HCT116 (cell line): ENCODE measurements at regions not wholly inside any gene's neighbourhood (a gene's known extent, or its start where the extent isn't known, plus 50 kb on each side); places are given as distances from the start of the nearest gene placed in this dataset.

ENCODE experiments used
- CBX3 ChIP-seq: IDR thresholded peaks from 2 replicates; pipeline ENCODE4 v1.6.1; 2012; ENCODE audit warnings: low read depth
- CTCF ChIP-seq, 3 experiments: fragments of 200-600 bp in 1 of 3; sonication (generic) in 1 of 3; IDR thresholded peaks in 2 of 3; conservative IDR thresholded peaks in 1 of 3; 2 replicates each; pipeline ENCODE4 v1.5.1; 2012 to 2017; ENCODE audit warnings: low read depth in 2 of 3, low read length in 2 of 3, antibody characterized with exemption in 1 of 3, borderline replicate concordance in 1 of 3, control low read depth in 1 of 3, mild to moderate bottlenecking in 1 of 3, mixed read lengths in 1 of 3, mixed run types in 1 of 3, moderate library complexity in 1 of 3; ENCODE audit not compliant: insufficient read depth in 1 of 3
- EZH2phosphoT487 ChIP-seq: fragments of 200-600 bp; IDR thresholded peaks from 2 replicates; pipeline ENCODE4 v1.6.1; 2018; ENCODE audit warnings: antibody characterized with exemption, borderline replicate concordance
- POLR2AphosphoS5 ChIP-seq: IDR thresholded peaks from 2 replicates; pipeline ENCODE4 v1.6.1; 2011; ENCODE audit warnings: mild to moderate bottlenecking, low read depth, low read length, moderate library complexity
- RAD21 ChIP-seq: IDR thresholded peaks from 2 replicates; pipeline ENCODE4 v1.6.1; 2012; ENCODE audit warnings: low read depth, mild to moderate bottlenecking
- YY1 ChIP-seq: IDR thresholded peaks from 2 replicates; pipeline ENCODE4 v1.6.1; 2011; ENCODE audit warnings: low read length, low read depth, moderate library complexity, mild to moderate bottlenecking; ENCODE audit not compliant: insufficient replicate concordance; ENCODE audit errors: extremely low read depth
- ZNF274 ChIP-seq: fragments of 200-500 bp; sonication (Bioruptor generic); IDR thresholded peaks from 2 replicates; pipeline ENCODE4 v1.6.1; 2014; ENCODE audit warnings: mild to moderate bottlenecking, low read depth, low read length, inconsistent platforms

- TF ChIP-seq CTCF (IDR thresholded peaks at IDR 0.05 in 2 of 3, conservative IDR thresholded peaks at IDR 0.05 in 1 of 3; ENCODE audit: borderline replicate concordance in 1 of 3, insufficient read depth in 1 of 3, low read depth in 2 of 3, low read length in 2 of 3): no peak
- TF ChIP-seq POLR2AphosphoS5: no peak
- no peak for TF ChIP-seq CBX3
- TF ChIP-seq RAD21: no peak
- no peak for TF ChIP-seq EZH2phosphoT487
- TF ChIP-seq ZNF274: no peak
- no peak for TF ChIP-seq YY1
Observed at GRCh38 chr1:73593364-73593763, 604.6 kb downstream of the LRRIQ3 start.
